ENCODE measurements at regions not wholly inside any gene's neighbourhood (a gene's known extent, or its start where the extent isn't known, plus 50 kb on each side); places are given as distances from the start of the nearest gene placed in this dataset.
"Not testable (repeated sequence)": the region's sequence is repeated elsewhere in the genome, so short reads cannot be mapped to it uniquely, and the experiment has no call there.

- Histone ChIP-seq H3K9me3 (ENCODE audit: severe bottlenecking) (peaks cover 5% of the 10 kb centered on the region), H3K36me3 (no peaks in the 10 kb centered on the region), H3K27ac (no peak overlapping the region), H3K27me3 (ENCODE audit: insufficient read depth, low read depth, severe bottlenecking) (no peaks in the 10 kb centered on the region), H3K4me3 (ENCODE audit: low read depth, low read length) (no peak overlapping the region)
- no peak for TF ChIP-seq CTCF (IDR thresholded peaks at IDR 0.05; ENCODE audit: low read depth, low read length)
- no peak for DNase-seq
Observed at GRCh38 chr5:97570242-97570641, 387.2 kb upstream of the RIOK2 start.

- Histone ChIP-seq H3K4me3 (ENCODE audit: low read depth, low read length) (no peak overlapping the region), H3K9me3 (ENCODE audit: severe bottlenecking) (peaks cover under 1% of the 10 kb centered on the region), H3K27ac (no peak overlapping the region), H3K27me3 (ENCODE audit: insufficient read depth, low read depth, severe bottlenecking) (no peaks in the 10 kb centered on the region), H3K36me3 (no peaks in the 10 kb centered on the region)
- TF ChIP-seq CTCF (IDR thresholded peaks at IDR 0.05; ENCODE audit: low read depth, low read length) = no peak
- DNase-seq = no peak
Observed at GRCh38 chr5:97575322-97575721, 392.3 kb upstream of the RIOK2 start.

GRCh38 chr5:97576956-97577355 is 393.9 kb upstream of the RIOK2 start:
- Histone ChIP-seq H3K27me3 (ENCODE audit: insufficient read depth, low read depth, severe bottlenecking) (no peaks in the 10 kb centered on the region), H3K36me3 (no peaks in the 10 kb centered on the region), H3K27ac (no peak overlapping the region), H3K4me3 (ENCODE audit: low read depth, low read length) (no peak overlapping the region), H3K9me3 (ENCODE audit: severe bottlenecking) (no peaks in the 10 kb centered on the region)
- no peak for TF ChIP-seq CTCF (IDR thresholded peaks at IDR 0.05; ENCODE audit: low read depth, low read length)
- DNase-seq = no peak

- H3K9me3 ChIP-seq (ENCODE audit: severe bottlenecking); H3K27ac ChIP-seq; H3K36me3 ChIP-seq; DNase-seq; H3K4me3 ChIP-seq (ENCODE audit: low read depth, low read length); H3K27me3 ChIP-seq (ENCODE audit: insufficient read depth, low read depth, severe bottlenecking): not testable (repeated sequence)
Observed at GRCh38 chr5:97579977-97580376, 396.9 kb upstream of the RIOK2 start.

- H3K4me3 ChIP-seq (ENCODE audit: low read depth, low read length) = no peak overlapping the region
- peaks cover 3% of the 10 kb centered on the region for H3K27me3 ChIP-seq (ENCODE audit: insufficient read depth, low read depth, severe bottlenecking)
- H3K27ac ChIP-seq = no peak overlapping the region
- no peaks in the 10 kb centered on the region for H3K36me3 ChIP-seq
- TF ChIP-seq CTCF (IDR thresholded peaks at IDR 0.05; ENCODE audit: low read depth, low read length) = no peak
- H3K9me3 ChIP-seq (ENCODE audit: severe bottlenecking) = no peaks in the 10 kb centered on the region
- DNase-seq = no peak
Observed at GRCh38 chr5:97580746-97581145, 397.7 kb upstream of the RIOK2 start.

GRCh38 chr5:97591781-97592180 is 408.7 kb upstream of the RIOK2 start:
- H3K27me3 ChIP-seq (ENCODE audit: insufficient read depth, low read depth, severe bottlenecking) = no peaks in the 10 kb centered on the region

More at GRCh38 chr5:97591781-97592180, 408.7 kb upstream of the RIOK2 start:
- Histone ChIP-seq H3K36me3 (no peaks in the 10 kb centered on the region), H3K9me3 (ENCODE audit: severe bottlenecking) (no peaks in the 10 kb centered on the region), H3K27ac (no peak overlapping the region), H3K4me3 (ENCODE audit: low read depth, low read length) (no peak overlapping the region)
- no peak for TF ChIP-seq CTCF (IDR thresholded peaks at IDR 0.05; ENCODE audit: low read depth, low read length)
- DNase-seq = no peak
